ENCODE measurements at regions not wholly inside any gene's neighbourhood (a gene's known extent, or its start where the extent isn't known, plus 50 kb on each side); places are given as distances from the start of the nearest gene placed in this dataset.

DNA sequence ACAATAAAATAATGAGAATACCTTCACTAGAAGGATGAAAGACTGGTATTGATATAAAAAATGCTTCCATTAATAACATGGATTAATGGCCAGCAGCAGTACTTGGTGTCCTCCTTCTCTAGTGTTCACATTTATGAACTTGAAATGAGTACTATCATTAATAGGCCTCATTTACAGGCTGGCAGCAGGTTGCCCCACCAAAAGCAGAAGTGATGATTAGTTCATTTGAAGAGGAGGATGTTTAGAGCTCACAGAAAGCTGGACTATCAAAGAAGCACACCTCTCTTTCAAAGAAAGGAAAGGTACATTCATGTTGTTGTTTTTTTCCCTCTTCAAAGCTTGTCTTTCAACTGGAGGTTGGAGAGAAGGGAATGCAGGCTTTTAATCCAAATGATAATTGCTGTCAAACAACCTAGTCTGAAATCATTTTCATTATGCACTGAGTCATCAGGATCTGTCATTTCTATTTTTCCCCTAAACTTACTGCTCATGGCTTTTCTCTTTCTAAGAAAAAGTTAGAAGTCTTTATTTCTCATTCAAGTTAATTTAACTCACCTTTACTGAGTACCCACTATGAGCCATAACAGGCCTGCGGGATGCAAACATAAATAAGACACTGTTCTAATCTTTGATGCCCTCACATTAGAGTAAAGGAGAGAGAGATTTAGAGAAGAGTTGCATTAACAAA lies 157.9 kb upstream of the GRIP1 start:
- no peak for TF ChIP-seq POLR2A (IDR thresholded peaks at IDR 0.05)
- TF ChIP-seq, protein P1, sequence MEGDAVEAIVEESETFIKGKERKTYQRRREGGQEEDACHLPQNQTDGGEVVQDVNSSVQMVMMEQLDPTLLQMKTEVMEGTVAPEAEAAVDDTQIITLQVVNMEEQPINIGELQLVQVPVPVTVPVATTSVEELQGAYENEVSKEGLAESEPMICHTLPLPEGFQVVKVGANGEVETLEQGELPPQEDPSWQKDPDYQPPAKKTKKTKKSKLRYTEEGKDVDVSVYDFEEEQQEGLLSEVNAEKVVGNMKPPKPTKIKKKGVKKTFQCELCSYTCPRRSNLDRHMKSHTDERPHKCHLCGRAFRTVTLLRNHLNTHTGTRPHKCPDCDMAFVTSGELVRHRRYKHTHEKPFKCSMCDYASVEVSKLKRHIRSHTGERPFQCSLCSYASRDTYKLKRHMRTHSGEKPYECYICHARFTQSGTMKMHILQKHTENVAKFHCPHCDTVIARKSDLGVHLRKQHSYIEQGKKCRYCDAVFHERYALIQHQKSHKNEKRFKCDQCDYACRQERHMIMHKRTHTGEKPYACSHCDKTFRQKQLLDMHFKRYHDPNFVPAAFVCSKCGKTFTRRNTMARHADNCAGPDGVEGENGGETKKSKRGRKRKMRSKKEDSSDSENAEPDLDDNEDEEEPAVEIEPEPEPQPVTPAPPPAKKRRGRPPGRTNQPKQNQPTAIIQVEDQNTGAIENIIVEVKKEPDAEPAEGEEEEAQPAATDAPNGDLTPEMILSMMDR (IDR thresholded peaks at IDR 0.05) = no peak
- Histone ChIP-seq H3K4me1 (no peaks in the 10 kb centered on the region), H3K27ac (no peak overlapping the region), H3K36me3 (ENCODE audit: low read depth, missing control alignments) (no peaks in the 10 kb centered on the region), H3K9me3 (no peaks in the 10 kb centered on the region), H3K27me3 (no peaks in the 10 kb centered on the region), H3K4me3 (no peak overlapping the region)
- 3 to 100% methylated on average over 1 of the region's 1 CpG for WGBS, 2 donors
- intact Hi-C loops (cut with DNase I; ENCODE audit: low total_unique reads) = no loop called here
- no peak for DNase-seq

DNA sequence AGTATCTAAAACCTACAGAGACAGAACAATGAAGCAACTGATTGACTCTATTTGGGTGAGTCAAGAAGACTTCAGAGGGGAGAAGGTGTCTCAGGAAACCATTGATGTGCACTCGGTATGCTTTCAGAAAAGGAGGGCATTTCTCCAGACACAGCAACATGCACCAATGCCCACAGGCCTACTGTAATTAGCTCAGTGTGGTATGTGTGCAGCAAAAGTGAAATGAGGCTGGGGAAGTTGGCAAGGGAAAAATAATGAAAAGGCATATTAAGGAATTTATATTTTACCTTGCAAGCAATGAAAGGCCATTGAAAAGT lies 158.4 kb upstream of the GRIP1 start:
- Histone ChIP-seq H3K27me3 (no peaks in the 10 kb centered on the region), H3K4me3 (no peak overlapping the region), H3K9me3 (no peaks in the 10 kb centered on the region), H3K4me1 (no peaks in the 10 kb centered on the region), H3K36me3 (ENCODE audit: low read depth, missing control alignments) (no peaks in the 10 kb centered on the region), H3K27ac (no peak overlapping the region)
- 79 to 94% methylated on average over 1 of the region's 1 CpG for WGBS, 2 donors
- TF ChIP-seq POLR2A (IDR thresholded peaks at IDR 0.05) = no peak
- TF ChIP-seq, protein P1 (IDR thresholded peaks at IDR 0.05) = no peak
- intact Hi-C loops (cut with DNase I; ENCODE audit: low total_unique reads) = no loop called here
- no peak for DNase-seq

DNA sequence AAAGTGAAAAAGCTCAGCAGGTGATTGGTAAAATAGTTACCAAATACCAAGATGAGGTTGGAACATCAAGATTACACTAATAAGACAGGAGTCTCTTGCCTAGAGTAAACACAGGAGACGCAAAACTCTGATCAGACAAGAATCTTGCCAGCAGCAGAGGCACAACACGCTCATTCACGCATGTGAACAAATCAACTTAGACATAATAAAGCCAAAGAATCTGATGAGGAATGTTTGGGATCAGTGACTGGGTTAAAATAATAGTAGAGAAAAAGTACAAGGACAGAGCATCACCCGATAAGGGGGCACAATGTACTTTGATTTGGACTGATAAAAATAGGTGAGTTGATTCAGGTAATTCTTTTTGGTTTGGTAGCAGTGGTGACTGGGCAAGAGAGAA lies 159.5 kb upstream of the GRIP1 start:
- TF ChIP-seq, protein P1 (IDR thresholded peaks at IDR 0.05) = no peak
- TF ChIP-seq POLR2A (IDR thresholded peaks at IDR 0.05) = no peak
- Histone ChIP-seq H3K4me1 (no peaks in the 10 kb centered on the region), H3K4me3 (no peak overlapping the region), H3K27me3 (no peaks in the 10 kb centered on the region), H3K27ac (no peak overlapping the region), H3K9me3 (no peaks in the 10 kb centered on the region), H3K36me3 (ENCODE audit: low read depth, missing control alignments) (no peaks in the 10 kb centered on the region)
- 81 to 95% methylated on average over 4 of the region's 4 CpGs for WGBS, 2 donors
- DNase-seq = no peak
- intact Hi-C loops (cut with DNase I; ENCODE audit: low total_unique reads) = no loop called here

DNA sequence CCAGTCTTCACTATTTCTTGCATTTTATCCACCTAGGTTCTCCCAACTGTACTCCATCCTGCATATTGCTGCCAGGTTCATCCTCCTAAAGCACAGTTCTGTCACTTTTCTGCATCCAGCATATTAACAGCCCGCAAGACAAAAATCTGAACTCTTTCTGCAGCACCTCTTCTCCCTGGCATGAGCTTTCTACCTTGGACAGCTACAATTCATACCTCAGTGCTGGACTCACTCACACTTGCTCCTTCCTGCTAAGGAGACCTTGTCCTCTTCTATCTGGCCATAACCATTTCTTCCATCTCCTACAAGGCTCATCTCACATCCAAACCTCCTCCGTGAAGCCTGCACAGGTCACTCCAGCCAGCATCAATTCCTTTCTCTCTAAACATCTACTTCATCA lies 170.1 kb upstream of the GRIP1 start:
- WGBS, 2 donors = 95 to 96% methylated on average over 2 of the region's 2 CpGs
- H3K27ac ChIP-seq = no peak overlapping the region
- intact Hi-C loops (cut with DNase I; ENCODE audit: low total_unique reads) = no loop called here
- H3K4me3 ChIP-seq = no peak overlapping the region
- TF ChIP-seq, protein P1 (IDR thresholded peaks at IDR 0.05) = no peak
- no peak for TF ChIP-seq POLR2A (IDR thresholded peaks at IDR 0.05)
- no peak for DNase-seq
- no peaks in the 10 kb centered on the region for H3K4me1 ChIP-seq
- H3K9me3 ChIP-seq = no peaks in the 10 kb centered on the region
- no peaks in the 10 kb centered on the region for H3K27me3 ChIP-seq
- no peaks in the 10 kb centered on the region for H3K36me3 ChIP-seq (ENCODE audit: low read depth, missing control alignments)

DNA sequence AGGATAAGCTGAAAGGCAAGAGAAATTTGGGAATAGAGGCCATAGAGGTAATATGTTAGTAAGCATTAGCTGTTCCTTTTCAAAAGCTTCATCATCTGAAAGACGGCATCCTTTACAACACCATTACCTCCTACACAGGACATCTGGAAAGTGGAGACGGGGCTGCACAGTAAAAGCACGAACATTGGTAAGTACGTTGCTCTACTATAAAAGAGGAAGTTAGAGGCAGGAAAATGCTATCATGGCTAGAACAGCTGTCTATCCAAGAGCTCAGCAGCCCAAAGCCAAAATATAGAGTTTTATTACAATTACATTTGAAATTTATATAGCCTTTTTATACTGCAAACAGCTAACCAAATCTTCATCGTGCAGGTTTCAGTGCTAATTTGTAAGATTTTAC lies 172.3 kb upstream of the GRIP1 start:
- Histone ChIP-seq H3K4me3 (no peak overlapping the region), H3K4me1 (no peaks in the 10 kb centered on the region), H3K27ac (no peak overlapping the region), H3K36me3 (ENCODE audit: low read depth, missing control alignments) (no peaks in the 10 kb centered on the region), H3K9me3 (no peaks in the 10 kb centered on the region), H3K27me3 (no peaks in the 10 kb centered on the region)
- TF ChIP-seq, protein P1 (IDR thresholded peaks at IDR 0.05) = no peak
- TF ChIP-seq POLR2A (IDR thresholded peaks at IDR 0.05) = no peak
- intact Hi-C loops (cut with DNase I; ENCODE audit: low total_unique reads) = no loop called here
- no peak for DNase-seq
- WGBS, 2 donors = 68 to 71% methylated on average over 5 of the region's 5 CpGs

Measured in testis (tissue), 2 donors.